ENCODE measurements at regions not wholly inside any gene's neighbourhood (a gene's known extent, or its start where the extent isn't known, plus 50 kb on each side); places are given as distances from the start of the nearest gene placed in this dataset.

- DNase-seq (ENCODE audit: low read depth in 1 of 2, low spot score in 2 of 2), result no peak
- Histone ChIP-seq H3K27ac (no peak overlapping the region), H3K4me3 (no peak overlapping the region), H3K36me3 (no peaks in the 10 kb centered on the region), H3K27me3 (replicated peaks) (no peaks in the 10 kb centered on the region), H3K9me3 (replicated peaks) (no peaks in the 10 kb centered on the region), H3K4me1 (replicated peaks) (no peaks in the 10 kb centered on the region)
These were observed 97.6 kb upstream of the GAP43 start for GRCh38 chr3:115525731-115526130.

- no peak for DNase-seq (ENCODE audit: low read depth in 1 of 2, low spot score in 2 of 2)
- no peak overlapping the region for H3K4me3 ChIP-seq
- no peaks in the 10 kb centered on the region for H3K4me1 ChIP-seq (replicated peaks)
- H3K27ac ChIP-seq, result no peak overlapping the region
- H3K9me3 ChIP-seq (replicated peaks), result no peaks in the 10 kb centered on the region
- no peaks in the 10 kb centered on the region for H3K36me3 ChIP-seq
- no peaks in the 10 kb centered on the region for H3K27me3 ChIP-seq (replicated peaks)
These were observed 90.1 kb upstream of the GAP43 start for GRCh38 chr3:115533218-115533617.

- Histone ChIP-seq H3K4me1 (replicated peaks) (no peaks in the 10 kb centered on the region), H3K4me3 (no peak overlapping the region), H3K27me3 (replicated peaks) (no peaks in the 10 kb centered on the region), H3K9me3 (replicated peaks) (no peaks in the 10 kb centered on the region), H3K36me3 (no peaks in the 10 kb centered on the region), H3K27ac (no peak overlapping the region)
- no peak for DNase-seq (ENCODE audit: low read depth in 1 of 2, low spot score in 2 of 2)
These were observed 87.1 kb upstream of the GAP43 start for GRCh38 chr3:115536171-115536570.

- DNase-seq (ENCODE audit: low read depth in 1 of 2, low spot score in 2 of 2), result no peak
- Histone ChIP-seq H3K9me3 (replicated peaks) (no peaks in the 10 kb centered on the region), H3K4me1 (replicated peaks) (no peaks in the 10 kb centered on the region), H3K4me3 (no peak overlapping the region), H3K27me3 (replicated peaks) (no peaks in the 10 kb centered on the region), H3K36me3 (no peaks in the 10 kb centered on the region), H3K27ac (no peak overlapping the region)
These were observed 85.6 kb upstream of the GAP43 start for GRCh38 chr3:115537669-115538068.

GRCh38 chr3:115547207-115547606, 76.1 kb upstream of the GAP43 start:
- H3K27ac ChIP-seq, result no peak overlapping the region
- H3K36me3 ChIP-seq, result no peaks in the 10 kb centered on the region
- no peak overlapping the region for H3K4me3 ChIP-seq
- no peaks in the 10 kb centered on the region for H3K27me3 ChIP-seq (replicated peaks)
- DNase-seq (ENCODE audit: low read depth in 1 of 2, low spot score in 2 of 2), result no peak
- H3K9me3 ChIP-seq (replicated peaks), result no peaks in the 10 kb centered on the region
- no peaks in the 10 kb centered on the region for H3K4me1 ChIP-seq (replicated peaks)

DNA sequence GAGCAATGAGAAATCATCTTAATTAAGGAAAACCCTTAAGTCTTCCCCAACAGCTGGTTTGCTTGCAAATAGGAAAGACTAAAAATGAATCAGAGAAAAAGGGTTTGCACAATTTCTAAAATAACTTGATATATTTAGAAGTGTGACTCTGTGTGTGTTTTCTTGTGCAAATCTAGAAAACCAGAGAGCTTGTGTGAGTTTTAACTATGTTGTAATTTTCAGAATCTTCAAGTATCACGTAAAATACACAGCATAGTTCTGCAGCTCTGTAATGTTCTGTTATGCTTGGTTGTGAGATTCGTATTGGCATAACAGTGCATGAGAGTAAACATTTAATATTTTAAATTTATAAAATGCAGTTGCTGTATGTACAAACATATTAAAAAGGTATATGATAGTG, 74.7 kb upstream of the GAP43 start:
- Histone ChIP-seq H3K4me1 (replicated peaks) (no peaks in the 10 kb centered on the region), H3K27me3 (replicated peaks) (no peaks in the 10 kb centered on the region), H3K9me3 (replicated peaks) (no peaks in the 10 kb centered on the region), H3K36me3 (no peaks in the 10 kb centered on the region), H3K4me3 (no peak overlapping the region), H3K27ac (no peak overlapping the region)
- no peak for DNase-seq (ENCODE audit: low read depth in 1 of 2, low spot score in 2 of 2)

- H3K36me3 ChIP-seq, result no peaks in the 10 kb centered on the region
- no peaks in the 10 kb centered on the region for H3K27me3 ChIP-seq (replicated peaks)
- no peak overlapping the region for H3K4me3 ChIP-seq
- no peaks in the 10 kb centered on the region for H3K4me1 ChIP-seq (replicated peaks)
- no peaks in the 10 kb centered on the region for H3K9me3 ChIP-seq (replicated peaks)
- H3K27ac ChIP-seq, result no peak overlapping the region
- DNase-seq (ENCODE audit: low read depth in 1 of 2, low spot score in 2 of 2), result no peak
These were observed 74.2 kb upstream of the GAP43 start for GRCh38 chr3:115549071-115549470.

- no peak for DNase-seq (ENCODE audit: low read depth in 1 of 2, low spot score in 2 of 2)
- Histone ChIP-seq H3K4me1 (replicated peaks) (no peaks in the 10 kb centered on the region), H3K4me3 (no peak overlapping the region), H3K27me3 (replicated peaks) (no peaks in the 10 kb centered on the region), H3K9me3 (replicated peaks) (no peaks in the 10 kb centered on the region), H3K27ac (no peak overlapping the region), H3K36me3 (no peaks in the 10 kb centered on the region)
These were observed 73.0 kb upstream of the GAP43 start for GRCh38 chr3:115550285-115550761.

DNA sequence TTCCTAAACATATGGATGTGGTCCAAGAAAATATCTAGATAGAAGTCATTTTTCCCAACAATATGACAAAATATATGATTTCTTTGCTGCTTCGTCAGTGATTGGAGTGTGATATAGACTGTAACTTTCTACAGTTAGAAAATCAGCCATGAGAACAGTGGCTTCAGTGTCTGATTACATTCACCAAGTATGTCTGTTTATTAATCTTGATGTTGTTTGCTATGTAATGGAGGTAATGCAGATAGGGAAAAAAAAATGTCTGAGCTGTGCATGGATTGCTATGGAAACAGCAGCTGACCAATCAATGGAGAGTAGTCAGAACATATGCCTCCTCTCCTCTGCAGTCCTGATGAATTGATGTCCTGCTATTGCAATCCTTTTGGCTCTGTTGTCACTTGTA, 72.3 kb upstream of the GAP43 start:
- H3K36me3 ChIP-seq, result no peaks in the 10 kb centered on the region
- H3K4me1 ChIP-seq (replicated peaks), result no peaks in the 10 kb centered on the region
- H3K9me3 ChIP-seq (replicated peaks), result no peaks in the 10 kb centered on the region
- no peak overlapping the region for H3K27ac ChIP-seq
- H3K4me3 ChIP-seq, result no peak overlapping the region
- no peak for DNase-seq (ENCODE audit: low read depth in 1 of 2, low spot score in 2 of 2)
- H3K27me3 ChIP-seq (replicated peaks), result no peaks in the 10 kb centered on the region

GRCh38 chr3:115552007-115552406, 71.3 kb upstream of the GAP43 start:
- no peak overlapping the region for H3K4me3 ChIP-seq
- no peaks in the 10 kb centered on the region for H3K4me1 ChIP-seq (replicated peaks)
- no peaks in the 10 kb centered on the region for H3K36me3 ChIP-seq
- H3K27me3 ChIP-seq (replicated peaks), result no peaks in the 10 kb centered on the region
- DNase-seq (ENCODE audit: low read depth in 1 of 2, low spot score in 2 of 2), result no peak
- H3K9me3 ChIP-seq (replicated peaks), result no peaks in the 10 kb centered on the region
- H3K27ac ChIP-seq, result no peak overlapping the region

DNA sequence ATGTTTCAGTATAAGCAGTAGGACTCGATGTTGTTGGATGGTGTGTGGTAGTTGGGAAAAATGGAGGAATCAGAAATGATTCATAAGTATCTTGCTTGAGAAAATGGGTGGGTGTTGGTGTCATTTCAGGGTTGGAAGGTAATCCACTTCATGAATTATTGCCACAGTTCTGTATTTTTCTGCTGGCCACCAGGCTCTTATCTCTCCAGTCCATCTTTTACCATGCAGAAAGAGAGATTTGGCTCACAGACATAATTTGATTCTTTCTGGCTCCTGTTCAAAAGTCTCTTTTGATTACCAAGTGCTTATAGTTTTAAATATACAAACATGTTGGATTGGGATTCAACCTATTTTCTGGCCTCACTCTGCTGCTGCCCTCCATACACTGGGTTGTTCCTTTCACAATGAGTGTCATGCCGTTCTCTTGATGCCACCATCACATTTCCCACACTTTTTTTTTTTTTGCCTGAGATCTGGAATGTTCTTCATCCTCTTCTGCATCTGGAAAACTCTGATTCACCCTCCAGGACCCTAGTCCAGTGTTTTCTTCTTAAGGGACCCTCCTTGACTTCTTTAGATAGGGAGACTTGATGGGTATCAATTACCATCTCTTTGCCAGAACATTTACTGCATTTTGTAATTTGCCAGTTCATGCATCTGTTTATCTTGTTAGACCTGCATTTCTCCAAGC, 69.4 kb upstream of the GAP43 start:
- Histone ChIP-seq H3K4me3 (no peak overlapping the region), H3K36me3 (no peaks in the 10 kb centered on the region), H3K4me1 (replicated peaks) (no peaks in the 10 kb centered on the region), H3K9me3 (replicated peaks) (no peaks in the 10 kb centered on the region), H3K27me3 (replicated peaks) (no peaks in the 10 kb centered on the region), H3K27ac (no peak overlapping the region)
- no peak for DNase-seq (ENCODE audit: low read depth in 1 of 2, low spot score in 2 of 2)

GRCh38 chr3:115554487-115554807, 68.9 kb upstream of the GAP43 start:
- no peaks in the 10 kb centered on the region for H3K36me3 ChIP-seq
- DNase-seq (ENCODE audit: low read depth in 1 of 2, low spot score in 2 of 2), result no peak
- no peaks in the 10 kb centered on the region for H3K4me1 ChIP-seq (replicated peaks)
- H3K27ac ChIP-seq, result no peak overlapping the region
- H3K27me3 ChIP-seq (replicated peaks), result no peaks in the 10 kb centered on the region
- H3K9me3 ChIP-seq (replicated peaks), result no peaks in the 10 kb centered on the region
- H3K4me3 ChIP-seq, result no peak overlapping the region

GRCh38 chr3:115562636-115563267, 60.6 kb upstream of the GAP43 start:
- no peak overlapping the region for H3K4me3 ChIP-seq
- H3K4me1 ChIP-seq (replicated peaks), result no peaks in the 10 kb centered on the region
- no peak overlapping the region for H3K27ac ChIP-seq
- H3K27me3 ChIP-seq (replicated peaks), result no peaks in the 10 kb centered on the region
- no peaks in the 10 kb centered on the region for H3K36me3 ChIP-seq
- no peak for DNase-seq (ENCODE audit: low read depth in 1 of 2, low spot score in 2 of 2)
- no peaks in the 10 kb centered on the region for H3K9me3 ChIP-seq (replicated peaks)

- H3K27ac ChIP-seq, result no peak overlapping the region
These were observed 59.3 kb upstream of the GAP43 start for GRCh38 chr3:115563984-115564383.

DNA sequence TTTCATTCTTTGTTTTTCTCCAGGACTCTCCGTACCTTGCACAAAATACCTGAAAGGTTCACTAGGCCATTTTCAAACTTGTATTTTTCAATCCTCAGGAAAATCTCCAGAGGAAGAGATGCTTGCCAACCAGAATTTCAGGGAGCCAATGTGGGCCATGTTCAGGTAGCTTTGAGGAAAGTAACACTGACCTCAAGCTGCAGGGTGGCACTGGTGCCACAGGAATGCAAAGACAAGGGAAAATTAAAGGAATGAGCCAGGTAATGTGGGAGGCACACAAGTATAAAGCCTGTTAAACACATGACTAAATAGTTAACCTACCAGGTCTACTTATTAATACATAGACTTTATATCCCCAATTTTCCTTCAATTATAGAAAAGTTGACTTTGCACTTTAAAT, 51.9 kb upstream of the GAP43 start:
- Histone ChIP-seq H3K9me3 (replicated peaks) (no peaks in the 10 kb centered on the region), H3K27me3 (replicated peaks) (no peaks in the 10 kb centered on the region), H3K4me3 (no peak overlapping the region), H3K36me3 (no peaks in the 10 kb centered on the region), H3K4me1 (replicated peaks) (no peaks in the 10 kb centered on the region), H3K27ac (no peak overlapping the region)
- DNase-seq (ENCODE audit: low read depth in 1 of 2, low spot score in 2 of 2), result no peak

More at GRCh38 chr3:115563984-115564383, 59.3 kb upstream of the GAP43 start:
- no peaks in the 10 kb centered on the region for H3K36me3 ChIP-seq
- H3K27me3 ChIP-seq (replicated peaks), result no peaks in the 10 kb centered on the region
- no peaks in the 10 kb centered on the region for H3K4me1 ChIP-seq (replicated peaks)
- DNase-seq (ENCODE audit: low read depth in 1 of 2, low spot score in 2 of 2), result no peak
- no peaks in the 10 kb centered on the region for H3K9me3 ChIP-seq (replicated peaks)
- H3K4me3 ChIP-seq, result no peak overlapping the region
